ENCODE measurements at regions not wholly inside any gene's neighbourhood (a gene's known extent, or its start where the extent isn't known, plus 50 kb on each side); places are given as distances from the start of the nearest gene placed in this dataset.

DNA sequence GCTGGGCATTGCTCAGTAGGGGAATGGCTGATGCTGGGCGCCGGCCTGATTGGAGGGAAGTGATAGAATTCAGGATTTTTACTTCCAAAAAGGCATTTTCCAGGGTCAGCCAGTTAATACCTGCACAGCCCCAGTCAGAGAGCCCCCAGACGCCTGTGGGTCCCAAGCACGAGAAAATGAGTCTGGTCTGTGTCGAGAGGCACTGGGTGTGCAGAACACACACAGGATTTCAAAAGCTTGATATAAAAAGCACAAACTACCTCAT is 164.6 kb upstream of the TNRC6C start:
- TF ChIP-seq ZFX (IDR thresholded peaks at IDR 0.05; ENCODE audit: borderline replicate concordance) (no peak), CTCF (IDR thresholded peaks at IDR 0.05) (no peak)

DNA sequence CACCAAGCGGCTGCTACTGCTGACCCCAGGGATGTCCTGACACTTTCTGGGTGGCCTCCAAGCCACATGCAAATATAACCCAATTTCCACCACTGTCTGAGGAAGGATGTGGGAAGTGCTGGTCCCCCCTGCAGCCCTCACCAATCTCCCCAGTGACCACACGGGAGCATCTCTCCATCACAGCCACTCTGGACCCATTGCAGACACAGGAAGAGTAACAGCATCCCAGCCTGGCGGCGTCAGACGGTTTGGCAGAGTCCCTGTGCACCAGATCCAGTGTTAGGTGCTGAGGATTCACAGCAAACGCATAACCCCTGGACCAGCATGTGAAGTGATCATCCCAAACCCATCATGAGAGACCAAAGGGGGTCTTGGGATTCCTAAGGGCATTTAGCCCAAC is 163.7 kb upstream of the TNRC6C start:
- H3K27ac ChIP-seq, result no peak overlapping the region
- no peak for TF ChIP-seq CTCF (IDR thresholded peaks at IDR 0.05)
- no peak for TF ChIP-seq ZFX (IDR thresholded peaks at IDR 0.05; ENCODE audit: borderline replicate concordance)

More for the DNA sequence above, 164.6 kb upstream of the TNRC6C start:
- H3K27ac ChIP-seq, result no peak overlapping the region

DNA sequence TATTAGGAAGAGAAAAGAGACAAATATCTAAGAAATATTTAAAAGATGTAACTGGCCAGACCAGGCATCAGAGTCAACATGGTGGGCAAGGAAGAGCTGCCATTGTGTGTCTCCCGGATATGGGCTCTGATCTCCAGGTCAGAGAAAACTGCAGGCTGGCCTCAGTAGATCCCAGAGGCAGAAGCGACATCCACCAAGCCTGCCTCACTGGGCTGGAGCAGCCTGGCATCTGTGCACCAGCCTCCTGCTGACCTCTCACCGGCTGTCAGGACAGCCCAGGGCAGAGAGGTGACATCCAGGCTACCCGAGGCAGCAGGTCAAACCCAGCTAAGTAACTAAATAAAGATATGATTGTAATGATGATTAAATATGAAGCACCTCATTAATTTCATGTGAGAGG is 162.8 kb upstream of the TNRC6C start:
- no peak overlapping the region for H3K27ac ChIP-seq
- TF ChIP-seq ZFX (IDR thresholded peaks at IDR 0.05; ENCODE audit: borderline replicate concordance) (no peak), CTCF (IDR thresholded peaks at IDR 0.05) (no peak)

- H3K27ac ChIP-seq, result no peak overlapping the region
- no peak for TF ChIP-seq CTCF (IDR thresholded peaks at IDR 0.05)
- no peak for TF ChIP-seq ZFX (IDR thresholded peaks at IDR 0.05; ENCODE audit: borderline replicate concordance)
Observed at GRCh38 chr17:77796176-77796860, 162.2 kb upstream of the TNRC6C start.

DNA sequence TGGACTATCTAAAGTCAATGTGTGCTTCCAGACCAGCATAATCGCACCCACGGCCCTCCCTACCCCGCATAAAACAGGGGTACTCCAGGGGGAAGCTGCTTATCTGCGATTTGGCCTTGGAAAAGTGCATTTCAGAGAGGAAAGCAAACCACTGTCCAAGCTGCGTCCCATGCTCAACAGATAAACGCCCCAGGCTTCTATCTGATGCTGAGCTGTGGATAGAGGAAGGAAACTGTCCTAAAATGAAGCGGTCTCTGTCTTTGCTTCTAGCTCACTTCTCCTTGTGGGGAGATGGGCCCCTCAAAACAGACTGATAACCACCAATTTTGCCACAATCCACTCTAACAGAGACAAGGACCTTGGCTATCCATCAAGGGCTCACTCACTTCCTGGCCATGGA is 160.5 kb upstream of the TNRC6C start:
- no peak overlapping the region for H3K27ac ChIP-seq
- no peak for TF ChIP-seq ZFX (IDR thresholded peaks at IDR 0.05; ENCODE audit: borderline replicate concordance)
- no peak for TF ChIP-seq CTCF (IDR thresholded peaks at IDR 0.05)

DNA sequence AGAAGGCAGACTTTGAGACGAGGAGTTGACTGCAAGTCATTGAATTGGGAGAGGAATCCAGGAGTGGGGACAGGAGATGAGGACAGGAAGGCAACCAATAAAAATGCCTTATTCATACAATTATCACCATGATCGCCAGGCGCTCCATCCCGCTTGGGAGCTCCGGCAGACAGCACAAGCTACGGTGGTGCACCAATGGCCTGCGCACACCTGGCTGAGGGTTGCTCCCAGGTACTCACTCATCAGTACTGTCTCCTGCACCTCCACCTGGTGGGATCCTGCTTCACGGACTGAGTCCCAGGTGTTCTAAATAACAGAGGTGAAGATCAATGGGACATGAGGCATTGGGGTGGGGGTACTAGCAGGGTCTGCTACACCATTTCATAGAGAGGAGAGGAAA is 160.0 kb upstream of the TNRC6C start:
- no peak overlapping the region for H3K27ac ChIP-seq
- TF ChIP-seq CTCF (IDR thresholded peaks at IDR 0.05), result no peak
- TF ChIP-seq ZFX (IDR thresholded peaks at IDR 0.05; ENCODE audit: borderline replicate concordance), result no peak

DNA sequence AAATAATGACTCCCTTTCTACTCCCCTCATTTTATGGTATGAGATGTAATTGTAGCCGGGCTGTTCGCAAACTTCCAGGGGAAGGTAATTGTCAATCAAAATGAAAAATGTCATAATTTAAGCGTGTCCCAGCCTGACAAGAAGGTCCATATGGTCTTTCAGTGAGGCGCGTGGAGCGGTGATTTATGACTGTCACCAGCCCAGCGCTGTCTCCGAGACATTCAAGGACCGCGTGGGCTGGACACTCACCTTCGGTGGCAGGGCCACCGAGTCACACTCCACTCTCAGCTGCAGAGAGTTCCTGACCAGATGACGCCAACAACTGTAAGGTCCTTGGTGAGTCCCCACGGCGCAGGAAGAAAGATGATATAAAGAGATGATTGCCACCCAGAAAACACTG is 157.7 kb upstream of the TNRC6C start:
- no peak for TF ChIP-seq CTCF (IDR thresholded peaks at IDR 0.05)
- no peak for TF ChIP-seq ZFX (IDR thresholded peaks at IDR 0.05; ENCODE audit: borderline replicate concordance)
- H3K27ac ChIP-seq, result no peak overlapping the region

Measured in 22Rv1 (cell line).